Stimulated activated CD8-positive, alpha-beta memory T cell treated with anti-CD3 and anti-CD28 coated beads, Interleukin-4, amount 100 ng/mL, for 48 hours (primary cell): ENCODE measurements at regions not wholly inside any gene's neighbourhood (a gene's known extent, or its start where the extent isn't known, plus 50 kb on each side); places are given as distances from the start of the nearest gene placed in this dataset.

ENCODE experiments used
- DNase-seq: peaks from one replicate; pipeline ENCODE4 v3.0.0-alpha.2; 2020

- no peak for DNase-seq
Measured at GRCh38 chr1:172810480-172811175, 151.7 kb downstream of the FASLG start.

GRCh38 chr1:172811694-172812093 lies 152.8 kb downstream of the FASLG start:
- DNase-seq, result no peak

GRCh38 chr1:172812118-172812517 lies 153.2 kb downstream of the FASLG start:
- no peak for DNase-seq

- no peak for DNase-seq
Measured at GRCh38 chr1:172813330-172813729, 154.4 kb downstream of the FASLG start.

- no peak for DNase-seq
Measured at GRCh38 chr1:172814428-172814827, 155.5 kb downstream of the FASLG start.

- no peak for DNase-seq
Measured at GRCh38 chr1:172815740-172816139, 156.8 kb downstream of the FASLG start.

- peak; percentile 56 for DNase-seq
Measured at GRCh38 chr1:172818841-172819527, 160.1 kb downstream of the FASLG start.

GRCh38 chr1:172820475-172821158 lies 161.7 kb downstream of the FASLG start:
- DNase-seq, result no peak

- DNase-seq, result no peak
Measured at GRCh38 chr1:172821609-172822274, 162.8 kb downstream of the FASLG start.

GRCh38 chr1:172822886-172823285 lies 164.0 kb downstream of the FASLG start:
- DNase-seq, result no peak

GRCh38 chr1:172823534-172823933 lies 164.6 kb downstream of the FASLG start:
- no peak for DNase-seq

- DNase-seq, result no peak
Measured at GRCh38 chr1:172824209-172824608, 165.3 kb downstream of the FASLG start.

GRCh38 chr1:172826096-172826741 lies 167.3 kb downstream of the FASLG start:
- DNase-seq, result no peak

- no peak for DNase-seq
Measured at GRCh38 chr1:172827301-172827700, 168.4 kb downstream of the FASLG start.

GRCh38 chr1:172827841-172828240 lies 168.9 kb downstream of the FASLG start:
- DNase-seq, result no peak

GRCh38 chr1:172832006-172832725 lies 173.3 kb downstream of the FASLG start:
- no peak for DNase-seq

GRCh38 chr1:172833954-172834353 lies 175.1 kb downstream of the FASLG start:
- DNase-seq, result no peak

- no peak for DNase-seq
Measured at GRCh38 chr1:172834609-172835008, 175.7 kb downstream of the FASLG start.

GRCh38 chr1:172835834-172836233 lies 176.9 kb downstream of the FASLG start:
- DNase-seq, result no peak

GRCh38 chr1:172837816-172838679 lies 179.1 kb downstream of the FASLG start:
- DNase-seq, result no peak

GRCh38 chr1:172838680-172839313 lies 179.9 kb downstream of the FASLG start:
- no peak for DNase-seq
